ENCODE measurements at regions not wholly inside any gene's neighbourhood (a gene's known extent, or its start where the extent isn't known, plus 50 kb on each side); places are given as distances from the start of the nearest gene placed in this dataset.

GRCh38 chr14:78071016-78071549 lies 99.1 kb upstream of the NRXN3 start:
- no peak for DNase-seq (ENCODE audit: extremely low read depth, low read depth)

- no peak for DNase-seq (ENCODE audit: extremely low read depth, low read depth)
These were observed 97.1 kb upstream of the NRXN3 start for GRCh38 chr14:78073028-78073427.

GRCh38 chr14:78074561-78074960 lies 95.6 kb upstream of the NRXN3 start:
- DNase-seq (ENCODE audit: extremely low read depth, low read depth): no peak

GRCh38 chr14:78075033-78075432 lies 95.1 kb upstream of the NRXN3 start:
- DNase-seq (ENCODE audit: extremely low read depth, low read depth): no peak

- no peak for DNase-seq (ENCODE audit: extremely low read depth, low read depth)
These were observed 94.5 kb upstream of the NRXN3 start for GRCh38 chr14:78075555-78076277.

GRCh38 chr14:78081245-78081644 lies 88.9 kb upstream of the NRXN3 start:
- DNase-seq (ENCODE audit: extremely low read depth, low read depth): no peak

- no peak for DNase-seq (ENCODE audit: extremely low read depth, low read depth)
These were observed 86.3 kb upstream of the NRXN3 start for GRCh38 chr14:78083837-78084236.

- DNase-seq (ENCODE audit: extremely low read depth, low read depth): no peak
These were observed 83.8 kb upstream of the NRXN3 start for GRCh38 chr14:78086342-78086741.

GRCh38 chr14:78088916-78089315 lies 81.3 kb upstream of the NRXN3 start:
- DNase-seq (ENCODE audit: extremely low read depth, low read depth): no peak

GRCh38 chr14:78090864-78091263 lies 79.3 kb upstream of the NRXN3 start:
- no peak for DNase-seq (ENCODE audit: extremely low read depth, low read depth)

GRCh38 chr14:78091361-78091760 lies 78.8 kb upstream of the NRXN3 start:
- DNase-seq (ENCODE audit: extremely low read depth, low read depth): no peak

- no peak for DNase-seq (ENCODE audit: extremely low read depth, low read depth)
These were observed 78.1 kb upstream of the NRXN3 start for GRCh38 chr14:78092040-78092439.

- DNase-seq (ENCODE audit: extremely low read depth, low read depth): no peak
These were observed 66.9 kb upstream of the NRXN3 start for GRCh38 chr14:78103271-78103670.

GRCh38 chr14:78104160-78104559 lies 66.0 kb upstream of the NRXN3 start:
- DNase-seq (ENCODE audit: extremely low read depth, low read depth): no peak

- DNase-seq (ENCODE audit: extremely low read depth, low read depth): no peak
These were observed 65.5 kb upstream of the NRXN3 start for GRCh38 chr14:78104655-78105054.

GRCh38 chr14:78106381-78106780 lies 63.8 kb upstream of the NRXN3 start:
- DNase-seq (ENCODE audit: extremely low read depth, low read depth): no peak

GRCh38 chr14:78107166-78107565 lies 63.0 kb upstream of the NRXN3 start:
- DNase-seq (ENCODE audit: extremely low read depth, low read depth): no peak

- DNase-seq (ENCODE audit: extremely low read depth, low read depth): no peak
These were observed 50.7 kb upstream of the NRXN3 start for GRCh38 chr14:78119440-78119839.

Measured in NCI-H460 (cell line).